Neural cell (in vitro differentiated cells): ENCODE measurements at regions not wholly inside any gene's neighbourhood (a gene's known extent, or its start where the extent isn't known, plus 50 kb on each side); places are given as distances from the start of the nearest gene placed in this dataset.

Source experiments
- H2AFZ ChIP-seq: fragments of 200-600, 300-800 bp; sonication (generic), shearing (Covaris generic); 2 replicates; pipeline ENCODE4 v1.6.0; 2014; ENCODE audit warnings: low read depth, mild to moderate bottlenecking, antibody characterized with exemption, low read length, moderate library complexity
- H3F3A ChIP-seq: fragments of 200-600 bp; shearing (Covaris generic); 2 replicates; pipeline ENCODE4 v1.6.1; 2016; ENCODE audit warnings: mild to moderate bottlenecking, moderate library complexity, mixed read lengths, antibody characterized with exemption, low read length; ENCODE audit not compliant: insufficient read depth, poor library complexity, severe bottlenecking
- H3K27ac ChIP-seq: fragments of 200-600, 300-800 bp; sonication (generic), shearing (Covaris generic); 2 replicates; pipeline ENCODE4 v1.5.1; 2014; ENCODE audit warnings: mild to moderate bottlenecking, low read length, moderate library complexity
- H3K27me3 ChIP-seq: fragments of 300-800, 200-600 bp; sonication (generic), shearing (Covaris generic); 2 replicates; pipeline ENCODE4 v1.6.0; 2014; ENCODE audit warnings: mild to moderate bottlenecking, low read depth, low read length, moderate library complexity; ENCODE audit not compliant: insufficient read depth
- H3K36me3 ChIP-seq: fragments of 300-800, 200-600 bp; sonication (generic), shearing (Covaris generic); 2 replicates; pipeline ENCODE4 v1.5.1; 2014; ENCODE audit warnings: mild to moderate bottlenecking, antibody characterized with exemption, low read length, moderate library complexity; ENCODE audit not compliant: insufficient read depth
- H3K4me2 ChIP-seq: fragments of 300-800, 200-600 bp; sonication (generic), shearing (Covaris generic); 2 replicates; pipeline ENCODE4 v1.6.0; 2014; ENCODE audit warnings: mild to moderate bottlenecking, low read length
- H3K4me3 ChIP-seq: fragments of 300-800, 200-600 bp; sonication (generic), shearing (Covaris generic); 2 replicates; pipeline ENCODE4 v1.5.1; 2014; ENCODE audit warnings: mild to moderate bottlenecking, low read length, moderate library complexity
- H3K79me2 ChIP-seq: fragments of 200-600 bp; shearing (Covaris generic); replicated peaks from 2 replicates; pipeline ENCODE4 v1.6.0; 2014; ENCODE audit warnings: mild to moderate bottlenecking, low read length, moderate library complexity; ENCODE audit not compliant: insufficient read depth
- H3K9ac ChIP-seq: fragments of 300-800, 200-600 bp; sonication (generic), shearing (Covaris generic); 2 replicates; pipeline ENCODE4 v1.6.1; 2016; ENCODE audit warnings: mild to moderate bottlenecking, low read length, mixed read lengths
- H3K9me2 ChIP-seq: fragments of 200-600 bp; shearing (Covaris generic); 2 replicates; pipeline ENCODE4 v1.6.1; 2016; ENCODE audit warnings: mild to moderate bottlenecking, low read length, mixed read lengths; ENCODE audit not compliant: insufficient read depth
- H3K9me3 ChIP-seq: fragments of 200-600, 300-800 bp; sonication (generic), shearing (Covaris generic); 2 replicates; pipeline ENCODE4 v1.6.1; 2016; ENCODE audit warnings: mild to moderate bottlenecking, mixed run types, low read length, moderate library complexity, mixed read lengths
- H4K20me1 ChIP-seq: fragments of 200-600 bp; shearing (Covaris generic); 2 replicates; pipeline ENCODE4 v1.6.1; 2016; ENCODE audit warnings: mild to moderate bottlenecking, mixed run types; ENCODE audit not compliant: insufficient read depth
- CTCF ChIP-seq: fragments of 450-650 bp; IDR thresholded peaks from 2 replicates; pipeline ENCODE4 v1.5.1; 2014; ENCODE audit warnings: antibody characterized with exemption, mild to moderate bottlenecking, moderate library complexity; ENCODE audit not compliant: poor library complexity, severe bottlenecking
- EP300 ChIP-seq: fragments of 450-650 bp; conservative IDR thresholded peaks from 2 replicates; pipeline ENCODE4 v1.6.1; 2014; ENCODE audit warnings: antibody characterized with exemption, mild to moderate bottlenecking, moderate library complexity; ENCODE audit not compliant: poor library complexity, severe bottlenecking
- EZH2 ChIP-seq: fragments of 200-600, 300-800 bp; shearing (Covaris generic), sonication (generic); IDR thresholded peaks from 2 replicates; pipeline ENCODE4 v1.6.1; 2014; ENCODE audit warnings: antibody characterized with exemption, low read length, borderline replicate concordance, mild to moderate bottlenecking; ENCODE audit not compliant: insufficient read depth, poor library complexity, severe bottlenecking
- MXI1 ChIP-seq: fragments of 450-650 bp; conservative IDR thresholded peaks from 2 replicates; pipeline ENCODE4 v1.6.1; 2014; ENCODE audit warnings: antibody characterized with exemption, mild to moderate bottlenecking; ENCODE audit not compliant: poor library complexity, severe bottlenecking
- POLR2AphosphoS5 ChIP-seq: IDR thresholded peaks from 2 replicates; pipeline ENCODE4 v1.6.1; 2012
- RAD21 ChIP-seq: fragments of 450-650 bp; conservative IDR thresholded peaks from 2 replicates; pipeline ENCODE4 v1.6.1; 2014; ENCODE audit warnings: antibody characterized with exemption, mild to moderate bottlenecking, moderate library complexity
- REST ChIP-seq: IDR thresholded peaks from 2 replicates; pipeline ENCODE4 v1.6.1; 2012; ENCODE audit warnings: borderline replicate concordance
- SMC3 ChIP-seq: fragments of 450-650 bp; conservative IDR thresholded peaks from 2 replicates; pipeline ENCODE4 v1.6.1; 2014; ENCODE audit warnings: antibody characterized with exemption, mild to moderate bottlenecking, moderate library complexity; ENCODE audit not compliant: poor library complexity
- TAF1 ChIP-seq: IDR thresholded peaks from 2 replicates; pipeline ENCODE4 v1.6.1; 2012; ENCODE audit warnings: low read depth

GRCh38 chr20:22511943-22512910 lies 72.1 kb downstream of the FOXA2 start:
- Histone ChIP-seq H3K36me3 (no peaks in the 10 kb centered on the region), H3K4me3 (no peak overlapping the region), H3F3A (no peaks in the 10 kb centered on the region), H3K27ac (no peak overlapping the region), H3K9ac (no peak overlapping the region), H4K20me1 (no peaks in the 10 kb centered on the region), H3K79me2 (no peaks in the 10 kb centered on the region), H3K9me3 (no peaks in the 10 kb centered on the region), H3K27me3 (no peaks in the 10 kb centered on the region), H3K9me2 (no peaks in the 10 kb centered on the region), H3K4me2 (no peak overlapping the region), H2AFZ (no peak overlapping the region)
- TF ChIP-seq TAF1: no peak
- TF ChIP-seq RAD21: no peak
- no peak for TF ChIP-seq REST
- no peak for TF ChIP-seq SMC3
- no peak for TF ChIP-seq CTCF
- TF ChIP-seq MXI1: no peak
- no peak for TF ChIP-seq POLR2AphosphoS5
- TF ChIP-seq EP300: no peak
- no peak for TF ChIP-seq EZH2

GRCh38 chr20:22509843-22510147 lies 74.6 kb downstream of the FOXA2 start:
- Histone ChIP-seq H3K4me3 (no peak overlapping the region), H2AFZ (no peak overlapping the region), H3K36me3 (no peaks in the 10 kb centered on the region), H3K27me3 (no peaks in the 10 kb centered on the region), H3K9ac (no peak overlapping the region), H3K79me2 (no peaks in the 10 kb centered on the region), H3F3A (no peaks in the 10 kb centered on the region), H4K20me1 (no peaks in the 10 kb centered on the region), H3K9me2 (no peaks in the 10 kb centered on the region), H3K27ac (no peak overlapping the region), H3K4me2 (no peak overlapping the region), H3K9me3 (no peaks in the 10 kb centered on the region)
- TF ChIP-seq EZH2 (no peak), REST (no peak), CTCF (no peak)
